GM19025 (cell line): ENCODE measurements at regions not wholly inside any gene's neighbourhood (a gene's known extent, or its start where the extent isn't known, plus 50 kb on each side); places are given as distances from the start of the nearest gene placed in this dataset.
A peak's percentile ranks its signal among the peaks of the same experiment; 100 is the strongest.
"Not testable (repeated sequence)": the region's sequence is repeated elsewhere in the genome, so short reads cannot be mapped to it uniquely, and the experiment has no call there.

Source experiments
- ATAC-seq: cut with Tn5 transposase; IDR thresholded peaks from one replicate; pipeline ENCODE4 v1.9.1; 2021; ENCODE audit warnings: mild to moderate bottlenecking, low read depth, moderate library complexity; ENCODE audit not compliant: unreplicated experiment

DNA sequence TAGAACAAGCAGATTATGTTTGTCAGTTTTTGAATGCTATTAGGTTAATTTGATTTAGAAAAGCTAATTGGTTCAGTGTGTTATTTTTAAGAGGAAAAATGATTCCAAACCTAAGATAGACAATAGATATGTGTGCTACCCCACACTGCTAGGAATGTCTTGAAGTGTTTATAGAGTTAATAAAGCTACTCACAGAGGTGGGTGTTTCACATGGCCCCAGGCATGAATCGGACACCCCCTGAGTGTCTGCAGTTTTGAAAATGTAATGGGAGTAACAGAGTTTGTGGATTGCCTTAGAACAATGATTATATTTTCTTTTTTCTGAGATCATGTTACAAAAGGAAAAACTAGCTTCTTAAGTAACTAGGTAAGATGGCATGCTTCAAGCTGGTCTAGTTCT, 348.3 kb downstream of the ADCYAP1 start:
- no peak for ATAC-seq

DNA sequence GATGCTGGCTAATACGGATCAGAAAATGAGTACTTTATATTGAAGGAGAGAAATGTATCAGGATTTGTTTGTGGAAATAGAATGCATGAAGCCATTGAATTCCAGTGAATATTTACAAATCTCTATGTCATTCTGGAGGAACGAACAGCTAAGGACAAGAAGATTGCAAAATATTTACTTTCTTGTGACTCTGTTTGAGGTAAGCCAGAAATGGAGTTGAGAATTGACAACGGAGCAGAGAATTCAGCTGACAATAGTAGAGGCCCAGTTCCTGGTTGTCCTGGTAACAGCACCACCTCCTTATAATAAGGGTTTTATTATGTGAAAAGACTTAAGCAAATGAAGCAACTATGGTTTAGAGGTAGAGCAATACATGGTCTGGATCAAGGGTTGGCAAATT, 349.2 kb downstream of the ADCYAP1 start:
- ATAC-seq: no peak

DNA sequence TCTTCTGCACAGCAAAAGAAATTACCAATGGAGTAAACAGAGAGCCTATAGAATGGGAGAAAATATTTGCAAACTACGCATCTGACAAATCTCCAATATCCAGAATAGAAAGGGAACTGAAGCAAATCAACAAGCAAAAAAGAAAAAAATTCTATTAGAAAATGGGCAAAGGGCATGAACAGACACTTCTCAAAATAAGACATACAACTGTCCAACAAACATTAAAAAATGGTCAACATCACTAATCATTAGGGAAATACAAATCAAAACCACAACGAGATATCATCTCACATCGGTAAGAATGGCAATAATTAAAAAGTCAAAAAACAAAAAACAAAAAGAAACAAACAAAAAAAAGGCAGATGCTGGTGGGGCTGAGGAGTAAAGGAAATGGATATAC, 356.4 kb downstream of the ADCYAP1 start:
- ATAC-seq: no peak

DNA sequence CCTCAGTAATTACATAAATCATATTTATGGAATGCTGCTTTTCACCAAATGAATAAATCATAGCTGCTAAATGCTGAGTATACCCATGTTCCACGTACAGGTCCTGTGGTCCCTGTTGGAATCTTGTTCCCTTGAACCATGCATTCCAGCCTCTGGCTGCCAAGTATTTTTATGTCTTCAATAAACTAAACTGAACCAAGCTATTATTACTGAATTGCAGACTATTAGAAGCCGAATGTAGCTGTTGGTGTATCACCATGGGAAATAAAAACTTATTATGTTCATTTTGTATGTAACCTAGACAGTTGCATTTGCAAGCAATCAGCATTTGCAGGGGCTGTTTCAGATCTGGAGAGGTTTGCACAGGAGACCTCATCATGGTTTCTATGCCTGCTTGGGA, 362.4 kb downstream of the ADCYAP1 start:
- ATAC-seq: no peak

DNA sequence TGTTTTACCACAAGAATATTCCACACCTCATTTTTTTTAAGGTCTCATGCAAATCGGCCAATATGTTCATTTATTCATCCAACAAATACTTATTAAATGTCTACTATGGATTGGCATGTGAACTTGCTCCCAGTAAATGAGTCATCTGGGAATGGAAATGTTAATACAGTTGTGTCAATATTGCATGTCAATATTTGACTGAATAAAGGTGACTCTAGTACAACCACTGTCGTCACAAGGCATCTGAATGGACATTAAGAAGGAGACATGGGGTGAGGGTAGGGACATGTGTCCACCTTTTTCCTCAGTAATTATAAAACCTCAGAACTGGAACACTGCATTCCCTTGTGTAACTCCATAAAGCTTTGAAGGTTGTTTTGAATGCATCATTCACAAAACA, 365.4 kb downstream of the ADCYAP1 start:
- ATAC-seq: no peak

DNA sequence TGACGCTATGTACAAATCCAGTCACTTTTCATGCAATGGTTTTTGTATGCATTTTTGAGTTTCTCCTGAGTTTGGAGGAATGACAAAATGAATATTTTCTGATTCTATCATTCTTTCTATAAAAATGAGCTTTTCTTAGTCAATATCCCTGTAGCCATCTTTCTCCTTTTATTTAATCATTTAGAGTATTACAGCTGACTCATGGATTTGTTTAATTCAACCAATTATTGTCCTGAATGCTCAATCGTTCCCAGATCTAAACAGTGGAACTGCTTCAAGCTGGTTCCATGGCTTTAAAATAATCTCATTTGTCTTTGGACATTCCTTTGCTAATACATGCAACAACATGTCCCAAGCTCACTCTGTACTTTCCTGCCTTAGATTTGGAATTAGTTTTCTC, 368.8 kb downstream of the ADCYAP1 start:
- ATAC-seq: no peak

DNA sequence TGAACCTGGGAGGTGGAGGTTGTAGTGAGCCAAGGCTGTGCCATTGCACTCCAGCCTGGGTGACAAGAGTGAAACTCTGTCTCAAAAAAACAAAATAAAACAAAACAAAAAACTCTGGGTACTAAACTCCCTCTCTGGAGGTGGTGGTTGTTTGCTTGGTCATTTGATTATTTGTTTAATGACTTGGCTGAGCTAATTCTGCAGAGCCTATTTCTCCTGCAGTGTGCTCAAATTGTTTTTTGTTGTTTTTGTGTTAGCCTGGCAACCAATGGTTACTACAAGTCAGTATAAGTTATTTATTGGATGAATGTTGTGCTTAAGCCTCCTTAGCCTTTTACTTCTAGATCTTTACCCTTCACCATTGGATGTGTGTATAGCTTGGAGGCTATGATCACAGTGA, 387.5 kb downstream of the ADCYAP1 start:
- ATAC-seq: no peak

DNA sequence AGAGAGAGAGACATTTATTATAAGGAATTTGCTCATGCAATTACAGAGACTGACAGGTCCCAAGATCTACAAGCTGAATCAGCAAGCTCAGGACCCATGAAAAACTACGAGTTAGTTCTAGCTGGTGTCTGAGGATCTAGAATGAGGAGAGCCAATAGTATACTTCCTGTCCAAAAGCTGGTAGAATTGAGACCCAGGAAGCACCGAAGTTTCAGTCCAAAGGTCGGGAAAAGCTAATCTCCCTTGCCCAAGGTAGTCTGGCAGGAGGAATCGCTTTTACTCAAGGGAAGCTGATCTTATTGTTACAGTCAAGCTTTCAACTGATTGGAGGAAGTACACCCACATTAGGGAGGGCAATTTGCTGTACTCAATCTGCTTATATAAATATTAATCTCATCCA, 389.6 kb downstream of the ADCYAP1 start:
- ATAC-seq: no peak

DNA sequence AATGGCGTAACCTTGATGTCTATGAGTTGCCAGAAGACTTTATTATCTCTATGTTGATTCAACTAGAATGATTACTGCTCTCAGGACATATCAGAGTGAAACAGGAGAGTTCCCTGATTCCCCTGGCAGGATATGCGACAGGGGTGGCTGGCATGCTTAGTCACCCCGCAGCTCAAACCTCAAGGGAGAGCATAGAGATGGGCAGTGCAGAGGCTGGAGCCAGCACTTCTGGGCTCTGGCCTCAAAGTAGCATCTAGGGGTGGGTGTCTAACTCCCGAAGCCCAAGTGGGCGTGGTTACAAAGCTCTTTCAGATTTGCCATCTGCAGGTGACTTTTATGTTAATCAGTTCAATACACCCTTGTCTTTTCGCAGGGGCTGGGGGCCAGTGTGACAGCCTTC, 391.6 kb downstream of the ADCYAP1 start:
- no peak for ATAC-seq

DNA sequence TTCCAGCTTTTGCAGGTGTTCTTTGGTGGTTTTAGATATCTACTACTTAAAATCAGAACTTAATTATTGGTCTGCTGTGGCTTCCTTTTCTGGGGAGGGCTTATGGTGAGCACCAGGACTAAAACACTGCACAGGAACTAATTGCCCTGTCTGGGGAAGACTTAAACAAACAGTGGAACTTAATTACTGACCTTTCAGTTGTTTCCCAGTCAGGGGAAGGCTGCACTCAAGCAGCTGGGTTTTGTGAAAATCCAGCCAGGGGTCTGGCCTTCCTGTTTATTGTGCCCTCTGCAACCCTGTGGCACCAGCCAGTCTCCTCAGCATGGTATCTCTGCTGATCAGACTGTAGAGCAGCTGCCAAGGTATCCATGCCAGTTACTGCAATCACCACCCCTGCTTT, 398.2 kb downstream of the ADCYAP1 start:
- ATAC-seq: no peak

DNA sequence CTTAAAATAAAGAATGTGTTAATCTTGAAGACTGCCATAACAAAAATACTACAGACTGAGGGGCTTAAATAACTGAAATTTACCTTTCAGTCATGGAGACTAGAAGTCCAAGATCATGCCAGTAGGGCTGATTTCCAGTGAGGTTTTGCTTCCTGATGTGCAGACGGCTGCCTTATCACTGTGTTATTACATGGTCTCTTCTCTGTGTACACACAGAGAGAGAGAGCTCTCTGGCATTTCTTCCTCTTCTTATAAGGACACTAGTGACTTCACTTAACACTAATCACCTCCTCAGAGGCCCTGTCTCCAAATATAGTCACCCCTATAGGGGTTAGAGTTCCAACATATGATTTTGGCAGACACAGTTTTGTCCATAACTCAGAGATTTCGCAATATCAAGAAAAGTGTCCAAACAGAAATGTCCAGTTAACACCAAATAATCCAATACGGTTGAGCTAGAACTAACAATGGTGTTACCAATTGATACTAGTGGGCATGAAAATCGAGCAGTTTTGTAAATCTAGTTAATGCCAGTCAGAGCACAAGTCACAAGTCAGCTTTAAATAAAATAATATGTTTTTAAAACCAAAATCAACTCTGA, 399.8 kb downstream of the ADCYAP1 start:
- no peak for ATAC-seq

DNA sequence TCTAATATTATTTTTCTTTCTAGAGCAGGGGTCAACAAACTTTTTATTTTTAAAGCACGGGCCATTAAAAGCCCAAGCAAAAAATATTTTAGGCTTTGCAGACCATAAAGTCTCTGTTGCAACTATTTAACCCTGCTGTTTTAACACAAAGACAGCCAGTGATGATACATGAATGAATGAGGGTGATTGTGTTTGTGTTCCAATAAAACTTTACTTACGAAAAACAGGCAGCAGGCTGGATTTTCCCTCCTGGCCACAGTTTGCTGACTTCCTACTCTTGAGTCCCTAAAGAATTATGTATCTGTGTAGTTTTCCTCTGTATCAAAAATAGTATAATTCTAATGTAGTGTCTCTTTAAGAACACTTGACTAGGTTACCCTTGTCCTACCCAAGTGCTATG, 402.0 kb downstream of the ADCYAP1 start:
- ATAC-seq: no peak

DNA sequence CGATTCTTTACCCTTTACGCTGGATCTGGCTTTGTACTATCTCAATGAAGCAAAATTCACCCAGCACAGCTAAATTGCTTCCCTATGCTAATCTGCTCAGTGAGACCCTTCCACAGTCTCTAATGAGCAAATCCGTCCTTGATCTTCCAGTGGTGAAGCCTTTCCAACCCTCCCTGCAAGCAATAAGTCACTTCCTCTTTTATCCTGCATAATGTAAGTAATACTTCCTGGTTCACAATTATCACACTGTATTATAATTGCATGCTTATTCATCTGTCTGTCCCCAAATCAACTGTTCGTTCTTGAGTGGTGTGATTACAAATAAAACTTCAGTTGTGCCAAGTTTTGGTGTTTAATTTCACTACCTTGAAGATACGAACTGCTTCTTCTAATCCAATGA, 404.0 kb downstream of the ADCYAP1 start:
- ATAC-seq: no peak

DNA sequence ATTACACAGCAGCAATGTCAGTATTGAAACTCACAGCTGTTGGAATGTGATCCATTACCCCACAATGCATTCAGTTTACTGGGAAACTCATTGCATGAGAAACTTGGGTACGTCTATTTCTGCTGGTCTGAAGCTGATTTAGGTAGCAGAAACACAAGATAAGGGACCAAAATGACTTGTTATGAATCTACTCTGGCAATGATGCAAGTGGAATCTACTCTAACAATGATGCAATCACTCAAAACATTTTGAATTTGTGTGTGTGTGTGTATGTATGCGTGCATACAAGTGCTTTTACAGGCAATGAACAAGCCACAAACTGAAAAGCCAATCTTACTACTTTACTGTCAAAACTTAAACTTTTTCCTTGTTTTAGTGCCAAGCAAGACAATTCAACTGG, 406.7 kb downstream of the ADCYAP1 start:
- no peak for ATAC-seq

DNA sequence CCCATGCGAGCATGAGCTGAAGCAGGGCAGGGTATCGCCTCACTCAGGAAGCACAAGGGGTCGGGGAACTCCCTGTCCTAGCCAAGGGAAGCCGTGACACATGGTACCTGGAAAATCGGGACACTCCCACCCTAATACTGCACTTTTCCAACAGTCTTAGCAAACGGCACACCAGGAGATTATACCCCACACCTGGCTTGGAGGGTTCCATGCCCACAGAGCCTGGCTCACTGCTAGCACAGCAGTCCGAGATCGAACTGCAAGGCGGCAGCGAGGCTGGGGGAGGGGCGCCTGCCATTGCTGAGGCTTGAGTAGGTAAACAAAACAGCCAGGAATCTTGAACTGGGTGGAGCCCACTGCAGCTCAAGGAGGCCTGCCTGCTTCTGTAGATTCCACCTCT, 430.7 kb downstream of the ADCYAP1 start:
- ATAC-seq: not testable (repeated sequence)

DNA sequence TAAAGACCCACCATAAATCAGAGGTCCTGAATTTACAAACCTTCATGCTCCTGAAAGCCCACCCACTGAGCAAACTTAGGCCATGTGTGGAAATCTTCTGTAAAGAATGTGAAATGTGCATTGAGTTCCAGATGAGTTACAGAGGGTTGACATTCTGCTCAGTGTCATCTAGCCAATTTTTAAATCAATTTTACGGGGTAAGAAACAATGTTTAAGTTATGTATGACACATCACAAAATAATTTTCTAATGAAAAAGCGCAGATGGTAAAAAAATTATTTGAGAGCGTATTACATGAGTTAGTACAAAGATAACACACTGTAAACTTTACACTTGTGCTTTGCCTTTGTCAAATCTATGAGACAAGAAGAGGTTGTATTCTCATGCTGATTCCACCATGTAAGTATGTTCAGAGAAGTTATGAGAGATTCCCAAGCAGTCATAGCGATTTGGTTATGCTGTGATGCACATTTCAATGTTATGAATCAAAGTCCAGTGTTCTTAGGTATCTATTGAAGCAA, 446.3 kb downstream of the ADCYAP1 start:
- no peak for ATAC-seq

DNA sequence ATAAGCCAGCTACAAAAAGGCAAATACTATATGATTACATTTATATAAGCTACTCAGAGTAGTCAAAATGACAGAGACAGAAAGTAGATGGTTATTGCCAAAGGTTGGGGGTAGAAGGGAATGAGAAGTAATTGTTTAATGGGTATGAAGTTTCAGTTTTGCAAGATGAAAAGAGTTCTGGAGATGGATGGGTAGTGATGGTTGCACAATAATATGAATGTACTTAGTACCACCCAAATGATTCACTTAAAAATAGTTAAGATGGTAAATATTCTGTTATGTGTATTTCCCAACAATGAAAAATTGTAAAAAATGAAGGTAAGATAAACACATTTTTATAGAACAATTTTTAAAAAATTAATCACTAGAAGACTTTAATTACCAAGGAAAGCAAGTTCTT, 448.4 kb downstream of the ADCYAP1 start:
- ATAC-seq: no peak

DNA sequence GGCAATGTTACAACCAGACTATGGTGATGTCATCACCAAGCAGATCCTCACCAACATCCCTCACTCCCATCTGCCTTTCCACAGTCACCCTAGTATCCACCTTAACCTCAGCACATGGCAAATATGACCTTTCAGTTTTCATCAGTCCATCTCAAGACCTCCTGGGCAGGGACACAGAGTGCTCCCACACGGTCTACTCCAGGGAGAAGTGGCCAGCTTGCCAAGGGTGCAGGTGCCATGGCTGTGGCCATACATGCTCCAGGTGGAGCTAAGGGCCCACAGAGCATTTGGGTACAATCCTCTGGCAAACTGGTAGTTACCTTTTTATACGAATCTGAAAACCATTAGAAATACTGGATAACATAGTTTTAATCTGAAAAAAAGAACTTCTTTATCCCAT, 453.1 kb downstream of the ADCYAP1 start:
- ATAC-seq: no peak

DNA sequence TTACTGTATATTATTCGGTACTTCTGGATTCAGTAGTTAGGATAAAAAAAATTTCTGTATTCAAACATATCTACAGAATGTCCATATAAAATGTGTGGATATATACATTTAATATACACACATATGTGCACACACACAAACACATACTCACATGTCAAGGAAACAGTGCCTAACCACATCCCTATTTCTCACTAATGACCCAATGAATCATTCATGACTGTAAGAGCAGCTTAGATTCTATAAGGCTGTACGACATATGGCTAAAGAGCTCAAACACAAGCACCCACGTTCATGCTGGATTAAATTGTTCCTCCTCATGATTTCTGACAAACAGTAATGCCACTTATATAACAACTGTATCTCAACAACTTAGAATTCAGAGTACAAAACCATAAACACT, 457.3 kb downstream of the ADCYAP1 start:
- ATAC-seq: no peak

DNA sequence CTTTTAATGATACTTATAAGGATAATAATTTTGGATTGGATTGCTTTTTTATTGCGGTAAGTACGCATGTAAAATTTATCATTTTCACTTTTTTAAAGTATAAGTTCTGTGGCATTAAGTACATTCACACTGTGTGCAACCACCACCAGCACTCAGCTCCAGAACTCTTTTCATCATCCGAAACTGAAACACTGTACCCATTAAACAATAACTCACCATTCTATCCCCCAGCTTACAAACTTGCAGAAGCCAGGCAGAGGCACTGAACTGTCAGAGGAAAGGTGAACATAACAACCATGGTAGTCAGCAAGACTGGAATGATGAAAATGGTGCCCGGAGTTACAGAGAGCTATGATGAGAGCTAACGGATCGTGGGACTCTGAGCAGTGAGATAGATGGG, 465.9 kb downstream of the ADCYAP1 start:
- peak; percentile 57 for ATAC-seq

DNA sequence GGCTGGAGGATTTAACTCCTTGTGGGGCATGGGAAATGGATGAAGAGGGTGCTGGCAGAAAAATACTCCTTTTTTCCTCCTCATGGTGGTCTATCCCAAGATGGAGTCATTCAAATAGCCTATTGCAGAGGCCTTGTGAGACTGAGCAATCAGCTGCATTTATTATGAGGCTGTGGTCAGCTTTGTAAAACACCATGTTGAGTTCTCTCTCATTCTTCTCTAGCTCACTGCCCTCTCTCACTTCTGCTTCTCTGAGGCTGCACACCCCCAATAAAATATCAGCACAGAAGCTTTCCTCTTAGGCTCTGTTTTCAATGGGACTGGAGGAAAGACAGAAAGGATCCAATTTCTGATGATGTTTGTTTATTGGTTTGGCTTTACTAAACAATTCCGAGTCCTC, 467.1 kb downstream of the ADCYAP1 start:
- no peak for ATAC-seq

DNA sequence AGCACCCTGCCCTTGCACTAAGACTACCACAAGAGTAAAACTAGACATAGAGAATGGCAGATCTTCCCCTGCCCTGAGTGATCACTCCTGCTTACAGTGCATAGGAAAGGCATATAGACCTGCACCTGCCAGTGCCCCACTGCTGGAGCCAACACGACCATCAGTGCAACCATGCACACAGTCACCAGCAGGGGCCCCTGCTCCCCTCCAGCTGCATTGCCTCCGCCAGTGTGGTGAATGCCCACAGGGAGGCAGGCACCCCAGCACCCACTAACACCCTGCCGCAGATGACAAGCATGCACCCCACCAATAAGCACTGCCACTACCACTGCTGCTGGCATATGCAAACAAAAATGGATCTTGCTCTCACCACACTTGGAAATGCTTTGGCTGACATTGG, 478.8 kb downstream of the ADCYAP1 start:
- ATAC-seq: no peak

DNA sequence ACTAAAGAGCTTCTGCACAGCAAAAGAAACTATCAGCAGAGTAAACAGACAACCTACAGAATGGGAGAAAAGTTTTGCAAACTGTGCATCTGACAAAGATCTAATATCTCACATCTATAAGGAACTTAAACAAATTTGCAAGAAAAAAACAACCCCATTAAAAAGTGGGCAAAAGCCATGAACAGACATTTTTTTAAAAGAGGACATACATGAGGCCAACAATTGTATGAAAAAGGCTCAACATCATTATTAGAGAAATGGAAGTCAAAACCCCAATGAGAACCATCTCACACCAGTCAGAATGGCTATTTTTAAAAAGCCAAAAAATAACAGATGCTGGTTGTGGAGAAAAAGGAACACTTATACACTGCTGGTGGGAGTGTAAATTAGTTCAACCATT, 483.8 kb downstream of the ADCYAP1 start:
- ATAC-seq: not testable (repeated sequence)
